ENCODE measurements at regions not wholly inside any gene's neighbourhood (a gene's known extent, or its start where the extent isn't known, plus 50 kb on each side); places are given as distances from the start of the nearest gene placed in this dataset.

DNA sequence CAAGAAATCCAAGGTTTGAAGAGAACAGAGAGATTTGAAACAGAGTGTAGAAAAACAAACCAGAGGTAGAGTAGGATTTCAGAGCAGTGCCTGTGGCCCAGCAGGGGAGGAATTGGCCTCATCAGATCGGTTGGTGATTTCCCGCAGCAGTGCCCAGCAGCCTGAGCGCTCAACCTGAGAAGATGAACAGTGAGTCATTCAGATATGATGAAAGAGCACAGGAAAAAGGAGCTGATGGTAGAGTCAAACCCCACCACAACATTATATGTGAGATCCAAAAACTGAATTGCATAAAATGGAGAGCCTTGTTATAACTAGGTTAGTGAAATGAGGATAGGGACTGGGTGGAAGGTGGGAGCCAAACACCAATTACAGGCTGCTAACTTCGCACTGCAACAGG is 248.9 kb downstream of the PIK3R1 start:
- TF ChIP-seq, protein P1, sequence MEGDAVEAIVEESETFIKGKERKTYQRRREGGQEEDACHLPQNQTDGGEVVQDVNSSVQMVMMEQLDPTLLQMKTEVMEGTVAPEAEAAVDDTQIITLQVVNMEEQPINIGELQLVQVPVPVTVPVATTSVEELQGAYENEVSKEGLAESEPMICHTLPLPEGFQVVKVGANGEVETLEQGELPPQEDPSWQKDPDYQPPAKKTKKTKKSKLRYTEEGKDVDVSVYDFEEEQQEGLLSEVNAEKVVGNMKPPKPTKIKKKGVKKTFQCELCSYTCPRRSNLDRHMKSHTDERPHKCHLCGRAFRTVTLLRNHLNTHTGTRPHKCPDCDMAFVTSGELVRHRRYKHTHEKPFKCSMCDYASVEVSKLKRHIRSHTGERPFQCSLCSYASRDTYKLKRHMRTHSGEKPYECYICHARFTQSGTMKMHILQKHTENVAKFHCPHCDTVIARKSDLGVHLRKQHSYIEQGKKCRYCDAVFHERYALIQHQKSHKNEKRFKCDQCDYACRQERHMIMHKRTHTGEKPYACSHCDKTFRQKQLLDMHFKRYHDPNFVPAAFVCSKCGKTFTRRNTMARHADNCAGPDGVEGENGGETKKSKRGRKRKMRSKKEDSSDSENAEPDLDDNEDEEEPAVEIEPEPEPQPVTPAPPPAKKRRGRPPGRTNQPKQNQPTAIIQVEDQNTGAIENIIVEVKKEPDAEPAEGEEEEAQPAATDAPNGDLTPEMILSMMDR (IDR thresholded peaks at IDR 0.05) = no peak
- no peak for TF ChIP-seq EZH2phosphoT487 (IDR thresholded peaks at IDR 0.05)

Measured in neural progenitor cell (in vitro differentiated cells).